NCI-H345 treated with DMSO at 0.1 percent for 48 hours (cell line): ENCODE measurements at regions not wholly inside any gene's neighbourhood (a gene's known extent, or its start where the extent isn't known, plus 50 kb on each side); places are given as distances from the start of the nearest gene placed in this dataset.
"Not testable (repeated sequence)": the region's sequence is repeated elsewhere in the genome, so short reads cannot be mapped to it uniquely, and the experiment has no call there.

Experiments used
- DNase-seq: peaks from one replicate; lab custom pipeline; 2025; ENCODE audit not compliant: unreplicated experiment; lab: John Stamatoyannopoulos, UW

GRCh38 chr4:107470173-107470572, 249.9 kb downstream of the PAPSS1 start:
- no peak for DNase-seq

- no peak for DNase-seq
These were observed 251.2 kb downstream of the PAPSS1 start for GRCh38 chr4:107468812-107469211.

GRCh38 chr4:107468156-107468555, 251.9 kb downstream of the PAPSS1 start:
- DNase-seq, result no peak

GRCh38 chr4:107467461-107467860, 252.6 kb downstream of the PAPSS1 start:
- no peak for DNase-seq

- no peak for DNase-seq
These were observed 261.8 kb downstream of the PAPSS1 start for GRCh38 chr4:107458194-107458593.

- DNase-seq, result no peak
These were observed 266.0 kb downstream of the PAPSS1 start for GRCh38 chr4:107453987-107454386.

GRCh38 chr4:107452717-107453630, 267.1 kb downstream of the PAPSS1 start:
- no peak for DNase-seq

GRCh38 chr4:107449611-107450369, 270.2 kb downstream of the PAPSS1 start:
- no peak for DNase-seq

GRCh38 chr4:107442538-107443111, 277.4 kb downstream of the PAPSS1 start:
- no peak for DNase-seq

GRCh38 chr4:107439401-107439800, 280.6 kb downstream of the PAPSS1 start:
- DNase-seq, result no peak

GRCh38 chr4:107436471-107436870, 283.6 kb downstream of the PAPSS1 start:
- not testable (repeated sequence) for DNase-seq

- DNase-seq, result no peak
These were observed 287.6 kb downstream of the PAPSS1 start for GRCh38 chr4:107432451-107432850.

GRCh38 chr4:107423677-107424405, 296.2 kb downstream of the PAPSS1 start:
- no peak for DNase-seq

- DNase-seq, result not testable (repeated sequence)
These were observed 300.5 kb downstream of the PAPSS1 start for GRCh38 chr4:107419536-107419935.

- no peak for DNase-seq
These were observed 301.0 kb downstream of the PAPSS1 start for GRCh38 chr4:107419052-107419451.

GRCh38 chr4:107415490-107415889, 304.5 kb downstream of the PAPSS1 start:
- DNase-seq, result not testable (repeated sequence)

GRCh38 chr4:107409872-107410271, 310.2 kb downstream of the PAPSS1 start:
- not testable (repeated sequence) for DNase-seq

GRCh38 chr4:107408968-107409367, 311.1 kb downstream of the PAPSS1 start:
- no peak for DNase-seq

- no peak for DNase-seq
These were observed 315.3 kb downstream of the PAPSS1 start for GRCh38 chr4:107404591-107405300.

- DNase-seq, result no peak
These were observed 317.7 kb downstream of the PAPSS1 start for GRCh38 chr4:107402291-107402690.
